Central memory CD8-positive, alpha-beta T cell (primary cell): ENCODE measurements at regions not wholly inside any gene's neighbourhood (a gene's known extent, or its start where the extent isn't known, plus 50 kb on each side); places are given as distances from the start of the nearest gene placed in this dataset.
"Not testable (repeated sequence)": the region's sequence is repeated elsewhere in the genome, so short reads cannot be mapped to it uniquely, and the experiment has no call there.

Experiments
- ATAC-seq: fragments of 150-1000 bp; cut with Tn5 transposase; replicated peaks from 2 replicates; pipeline ENCODE4 v1.10.0; 2022; ENCODE audit warnings: mild to moderate bottlenecking, moderate FRiP score, moderate number of reproducible peaks; ENCODE audit not compliant: poor library complexity, severe bottlenecking; ENCODE audit errors: extremely low read depth
- DNase-seq, 2 donors: peaks; one replicate each; pipeline ENCODE4 v3.0.0; 2021; ENCODE audit warnings: low spot score in 2 of 2
- H3K27ac Mint-ChIP-seq: one replicate; pipeline ENCODE4 v1.8.0; 2022; ENCODE audit warnings: low read depth, mild to moderate bottlenecking, moderate library complexity, mixed read lengths
- H3K27me3 Mint-ChIP-seq: one replicate; pipeline ENCODE4 v1.8.0; 2022; ENCODE audit warnings: mixed read lengths
- H3K36me3 Mint-ChIP-seq: one replicate; pipeline ENCODE4 v1.8.0; 2022; ENCODE audit warnings: mild to moderate bottlenecking, moderate library complexity, mixed read lengths; ENCODE audit not compliant: insufficient read depth
- H3K4me1 Mint-ChIP-seq: one replicate; pipeline ENCODE4 v1.8.0; 2022; ENCODE audit warnings: mixed read lengths
- H3K4me3 Mint-ChIP-seq: one replicate; pipeline ENCODE4 v1.8.0; 2022; ENCODE audit warnings: mild to moderate bottlenecking, moderate library complexity, mixed read lengths
- H3K9me3 Mint-ChIP-seq: one replicate; pipeline ENCODE4 v1.8.0; 2022; ENCODE audit warnings: mixed read lengths

- no peaks in the 10 kb centered on the region for H3K27me3 Mint-ChIP-seq
Observed at GRCh38 chr4:64125354-64125753, 283.9 kb downstream of the TECRL start.

GRCh38 chr4:64121803-64122202, 287.4 kb downstream of the TECRL start:
- no peak overlapping the region for H3K27ac Mint-ChIP-seq
- DNase-seq (no peak), ATAC-seq (no peak)
- H3K27me3 Mint-ChIP-seq, result no peaks in the 10 kb centered on the region
- H3K4me1 Mint-ChIP-seq, result no peaks in the 10 kb centered on the region
- no peaks in the 10 kb centered on the region for H3K36me3 Mint-ChIP-seq
- no peak overlapping the region for H3K4me3 Mint-ChIP-seq
- peaks cover 39% of the 10 kb centered on the region for H3K9me3 Mint-ChIP-seq

More at GRCh38 chr4:64125354-64125753, 283.9 kb downstream of the TECRL start:
- Mint-ChIP-seq H3K4me1 (no peaks in the 10 kb centered on the region), H3K4me3 (no peak overlapping the region), H3K9me3 (peaks cover 24% of the 10 kb centered on the region), H3K27ac (no peak overlapping the region), H3K36me3 (peaks cover 2% of the 10 kb centered on the region)
- no peak for ATAC-seq
- no peak for DNase-seq

GRCh38 chr4:64105903-64106302, 303.3 kb downstream of the TECRL start:
- Mint-ChIP-seq H3K4me1 (no peaks in the 10 kb centered on the region), H3K36me3 (no peaks in the 10 kb centered on the region), H3K4me3 (no peak overlapping the region), H3K27me3 (no peaks in the 10 kb centered on the region), H3K27ac (no peak overlapping the region), H3K9me3 (peaks cover 17% of the 10 kb centered on the region)
- DNase-seq (no peak), ATAC-seq (no peak)

GRCh38 chr4:64095398-64095797, 313.9 kb downstream of the TECRL start:
- H3K4me3 Mint-ChIP-seq, result no peak overlapping the region
- ATAC-seq (no peak), DNase-seq (no peak)
- H3K27ac Mint-ChIP-seq, result no peak overlapping the region
- no peaks in the 10 kb centered on the region for H3K4me1 Mint-ChIP-seq
- H3K9me3 Mint-ChIP-seq, result peaks cover 22% of the 10 kb centered on the region
- H3K27me3 Mint-ChIP-seq, result no peaks in the 10 kb centered on the region
- H3K36me3 Mint-ChIP-seq, result no peaks in the 10 kb centered on the region

- DNase-seq, result no peak
- H3K36me3 Mint-ChIP-seq, result no peaks in the 10 kb centered on the region
- ATAC-seq, result no peak
- H3K27me3 Mint-ChIP-seq, result no peaks in the 10 kb centered on the region
- H3K4me1 Mint-ChIP-seq, result no peaks in the 10 kb centered on the region
- H3K27ac Mint-ChIP-seq, result no peak overlapping the region
- H3K4me3 Mint-ChIP-seq, result no peak overlapping the region
- H3K9me3 Mint-ChIP-seq, result peaks cover 6% of the 10 kb centered on the region
Observed at GRCh38 chr4:64079316-64079715, 329.9 kb downstream of the TECRL start.

- DNase-seq (no peak), ATAC-seq (no peak)
- Mint-ChIP-seq H3K27ac (no peak overlapping the region), H3K27me3 (no peaks in the 10 kb centered on the region), H3K9me3 (peaks cover 25% of the 10 kb centered on the region), H3K36me3 (no peaks in the 10 kb centered on the region), H3K4me1 (no peaks in the 10 kb centered on the region), H3K4me3 (no peak overlapping the region)
Observed at GRCh38 chr4:64068096-64068495, 341.2 kb downstream of the TECRL start.

- ATAC-seq (no peak), DNase-seq (no peak)
- H3K36me3 Mint-ChIP-seq, result no peaks in the 10 kb centered on the region
- H3K4me1 Mint-ChIP-seq, result no peaks in the 10 kb centered on the region
- H3K9me3 Mint-ChIP-seq, result peaks cover 12% of the 10 kb centered on the region
- no peak overlapping the region for H3K4me3 Mint-ChIP-seq
- no peaks in the 10 kb centered on the region for H3K27me3 Mint-ChIP-seq
- H3K27ac Mint-ChIP-seq, result no peak overlapping the region
Observed at GRCh38 chr4:64062991-64063390, 346.3 kb downstream of the TECRL start.

GRCh38 chr4:64037033-64037432, 372.2 kb downstream of the TECRL start:
- H3K36me3 Mint-ChIP-seq, H3K4me3 Mint-ChIP-seq, ATAC-seq, DNase-seq, H3K9me3 Mint-ChIP-seq, H3K27ac Mint-ChIP-seq, H3K4me1 Mint-ChIP-seq, H3K27me3 Mint-ChIP-seq: not testable (repeated sequence)

- Mint-ChIP-seq H3K4me1 (no peaks in the 10 kb centered on the region), H3K36me3 (no peaks in the 10 kb centered on the region), H3K9me3 (peaks cover 24% of the 10 kb centered on the region), H3K27ac (no peak overlapping the region), H3K27me3 (no peaks in the 10 kb centered on the region), H3K4me3 (no peak overlapping the region)
- ATAC-seq (no peak), DNase-seq (no peak)
Observed at GRCh38 chr4:64022560-64022959, 386.7 kb downstream of the TECRL start.

- Mint-ChIP-seq H3K27me3 (no peaks in the 10 kb centered on the region), H3K4me3 (no peak overlapping the region), H3K36me3 (no peaks in the 10 kb centered on the region), H3K9me3 (peaks cover 9% of the 10 kb centered on the region), H3K4me1 (no peaks in the 10 kb centered on the region), H3K27ac (no peak overlapping the region)
- no peak for ATAC-seq
- DNase-seq, result no peak
Observed at GRCh38 chr4:64016893-64017292, 392.4 kb downstream of the TECRL start.

- Mint-ChIP-seq H3K27me3 (no peaks in the 10 kb centered on the region), H3K9me3 (peaks cover 9% of the 10 kb centered on the region), H3K27ac (no peak overlapping the region), H3K4me3 (no peak overlapping the region), H3K4me1 (no peaks in the 10 kb centered on the region), H3K36me3 (no peaks in the 10 kb centered on the region)
- ATAC-seq, result no peak
- no peak for DNase-seq
Observed at GRCh38 chr4:64014647-64015046, 394.6 kb downstream of the TECRL start.

GRCh38 chr4:64001229-64001898, 407.9 kb downstream of the TECRL start:
- H3K27ac Mint-ChIP-seq, result no peak overlapping the region
- no peaks in the 10 kb centered on the region for H3K36me3 Mint-ChIP-seq
- peaks cover 14% of the 10 kb centered on the region for H3K9me3 Mint-ChIP-seq
- H3K4me1 Mint-ChIP-seq, result no peaks in the 10 kb centered on the region
- DNase-seq (no peak), ATAC-seq (no peak)
- no peak overlapping the region for H3K4me3 Mint-ChIP-seq
- no peaks in the 10 kb centered on the region for H3K27me3 Mint-ChIP-seq

GRCh38 chr4:64000241-64000640, 409.0 kb downstream of the TECRL start:
- Mint-ChIP-seq H3K27ac (no peak overlapping the region), H3K27me3 (no peaks in the 10 kb centered on the region), H3K4me3 (no peak overlapping the region), H3K36me3 (no peaks in the 10 kb centered on the region), H3K4me1 (no peaks in the 10 kb centered on the region), H3K9me3 (peaks cover 23% of the 10 kb centered on the region)
- DNase-seq, result no peak
- no peak for ATAC-seq
